ENCODE measurements at regions not wholly inside any gene's neighbourhood (a gene's known extent, or its start where the extent isn't known, plus 50 kb on each side); places are given as distances from the start of the nearest gene placed in this dataset.

DNA sequence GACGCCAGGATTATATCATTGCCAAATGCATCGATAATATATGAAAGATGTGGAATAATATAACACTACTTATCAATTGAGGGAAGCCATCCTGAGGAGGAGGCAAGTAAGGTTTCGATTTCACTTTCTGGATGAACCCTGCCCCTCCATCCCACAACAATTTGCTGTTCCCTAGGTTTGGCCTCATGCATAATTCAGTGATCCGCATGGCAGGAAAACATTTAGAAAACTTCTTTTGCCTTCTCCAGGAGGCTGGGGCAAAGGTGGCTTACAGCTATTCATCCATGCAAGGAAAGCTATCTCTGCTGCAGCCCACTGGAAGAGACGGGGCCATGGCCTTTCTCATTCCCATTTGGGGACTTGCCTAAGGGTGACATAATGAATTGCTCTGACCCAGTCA lies 489.4 kb upstream of the CADM1 start:
- Histone ChIP-seq H3K27me3 (no peaks in the 10 kb centered on the region), H3K9me3 (no peaks in the 10 kb centered on the region), H3K4me3 (no peak overlapping the region), H3K27ac (no peak overlapping the region), H3K4me1 (no peaks in the 10 kb centered on the region), H3K36me3 (no peaks in the 10 kb centered on the region)
- TF ChIP-seq POLR2A (IDR thresholded peaks at IDR 0.05): no peak
- TF ChIP-seq, protein P1, sequence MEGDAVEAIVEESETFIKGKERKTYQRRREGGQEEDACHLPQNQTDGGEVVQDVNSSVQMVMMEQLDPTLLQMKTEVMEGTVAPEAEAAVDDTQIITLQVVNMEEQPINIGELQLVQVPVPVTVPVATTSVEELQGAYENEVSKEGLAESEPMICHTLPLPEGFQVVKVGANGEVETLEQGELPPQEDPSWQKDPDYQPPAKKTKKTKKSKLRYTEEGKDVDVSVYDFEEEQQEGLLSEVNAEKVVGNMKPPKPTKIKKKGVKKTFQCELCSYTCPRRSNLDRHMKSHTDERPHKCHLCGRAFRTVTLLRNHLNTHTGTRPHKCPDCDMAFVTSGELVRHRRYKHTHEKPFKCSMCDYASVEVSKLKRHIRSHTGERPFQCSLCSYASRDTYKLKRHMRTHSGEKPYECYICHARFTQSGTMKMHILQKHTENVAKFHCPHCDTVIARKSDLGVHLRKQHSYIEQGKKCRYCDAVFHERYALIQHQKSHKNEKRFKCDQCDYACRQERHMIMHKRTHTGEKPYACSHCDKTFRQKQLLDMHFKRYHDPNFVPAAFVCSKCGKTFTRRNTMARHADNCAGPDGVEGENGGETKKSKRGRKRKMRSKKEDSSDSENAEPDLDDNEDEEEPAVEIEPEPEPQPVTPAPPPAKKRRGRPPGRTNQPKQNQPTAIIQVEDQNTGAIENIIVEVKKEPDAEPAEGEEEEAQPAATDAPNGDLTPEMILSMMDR (IDR thresholded peaks at IDR 0.05): no peak
- DNase-seq: no peak

DNA sequence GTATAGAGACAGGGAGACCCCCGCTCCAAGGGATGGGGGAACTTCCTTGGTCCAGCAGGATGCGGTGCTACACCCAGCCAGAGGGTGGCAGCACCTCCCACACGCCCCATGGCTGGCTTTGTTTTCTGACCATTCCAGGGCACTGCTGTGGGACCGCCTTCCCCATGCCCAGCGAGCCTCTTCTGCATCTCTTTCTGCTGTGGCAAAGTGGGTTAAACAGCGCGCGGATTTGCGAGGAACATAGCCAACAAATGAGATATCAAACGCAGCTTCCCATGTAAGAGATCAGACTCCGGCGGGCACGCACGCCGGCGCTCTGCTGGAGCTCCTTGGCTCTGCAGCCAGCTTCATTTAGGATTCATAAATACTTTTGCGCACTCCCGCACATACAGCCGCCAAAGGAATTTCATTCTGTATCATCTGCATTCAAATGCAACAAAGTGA lies 485.8 kb upstream of the CADM1 start:
- Histone ChIP-seq H3K4me1 (no peaks in the 10 kb centered on the region), H3K9me3 (no peaks in the 10 kb centered on the region), H3K27ac (no peak overlapping the region), H3K27me3 (no peaks in the 10 kb centered on the region), H3K36me3 (no peaks in the 10 kb centered on the region), H3K4me3 (peak overlapping the region in 2 of 4 donors; percentile 17 to 22)
- DNase-seq: no peak
- TF ChIP-seq POLR2A (IDR thresholded peaks at IDR 0.05): no peak
- TF ChIP-seq, protein P1 (IDR thresholded peaks at IDR 0.05): peak in 4 of 6 experiments; percentile 32 to 57 (median 46)

DNA sequence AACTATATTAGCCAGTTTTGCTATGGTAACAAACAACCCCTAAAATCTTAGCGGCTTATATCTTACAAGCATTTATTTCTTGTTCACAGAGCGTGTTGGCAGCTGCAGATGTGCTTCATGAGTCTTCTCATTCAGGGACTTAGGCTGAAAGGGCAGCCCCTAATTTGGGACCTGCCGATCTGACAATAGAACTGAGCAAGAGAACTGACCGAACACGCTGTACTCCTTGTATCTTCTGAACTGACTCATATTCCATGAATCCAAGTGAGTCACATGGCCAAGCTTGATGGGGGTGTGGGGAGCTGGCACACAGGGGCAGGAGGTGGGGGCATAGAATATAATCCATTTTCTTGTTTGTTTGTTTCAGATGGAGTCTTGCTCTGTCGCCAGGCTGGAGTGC lies 481.7 kb upstream of the CADM1 start:
- Histone ChIP-seq H3K4me3 (no peak overlapping the region), H3K4me1 (no peaks in the 10 kb centered on the region), H3K36me3 (no peaks in the 10 kb centered on the region), H3K27me3 (no peaks in the 10 kb centered on the region), H3K27ac (no peak overlapping the region), H3K9me3 (no peaks in the 10 kb centered on the region)
- DNase-seq: no peak
- TF ChIP-seq POLR2A (IDR thresholded peaks at IDR 0.05): no peak
- TF ChIP-seq, protein P1 (IDR thresholded peaks at IDR 0.05): no peak

DNA sequence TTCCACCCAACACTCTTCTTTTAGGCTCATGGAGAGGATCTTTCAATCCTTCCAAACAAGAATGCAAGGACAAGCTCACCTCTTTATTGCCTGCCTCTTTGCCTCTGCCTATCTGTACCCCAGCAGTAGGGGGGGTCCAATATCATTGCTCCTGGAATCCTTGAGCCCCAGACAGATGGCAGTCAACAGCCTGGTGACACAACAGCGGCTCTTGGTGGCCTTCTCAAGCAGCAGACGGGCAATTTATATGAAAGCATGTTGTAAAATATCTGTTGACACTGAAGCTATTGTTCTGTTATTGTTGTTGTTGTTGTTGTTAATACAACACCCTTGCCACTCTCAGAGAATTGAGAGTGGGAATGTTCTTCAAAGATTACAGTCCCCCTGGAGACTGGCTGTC lies 480.0 kb upstream of the CADM1 start:
- DNase-seq: no peak
- Histone ChIP-seq H3K27ac (no peak overlapping the region), H3K9me3 (no peaks in the 10 kb centered on the region), H3K27me3 (no peaks in the 10 kb centered on the region), H3K36me3 (no peaks in the 10 kb centered on the region), H3K4me3 (no peak overlapping the region), H3K4me1 (no peaks in the 10 kb centered on the region)
- TF ChIP-seq, protein P1 (IDR thresholded peaks at IDR 0.05): no peak
- no peak for TF ChIP-seq POLR2A (IDR thresholded peaks at IDR 0.05)

DNA sequence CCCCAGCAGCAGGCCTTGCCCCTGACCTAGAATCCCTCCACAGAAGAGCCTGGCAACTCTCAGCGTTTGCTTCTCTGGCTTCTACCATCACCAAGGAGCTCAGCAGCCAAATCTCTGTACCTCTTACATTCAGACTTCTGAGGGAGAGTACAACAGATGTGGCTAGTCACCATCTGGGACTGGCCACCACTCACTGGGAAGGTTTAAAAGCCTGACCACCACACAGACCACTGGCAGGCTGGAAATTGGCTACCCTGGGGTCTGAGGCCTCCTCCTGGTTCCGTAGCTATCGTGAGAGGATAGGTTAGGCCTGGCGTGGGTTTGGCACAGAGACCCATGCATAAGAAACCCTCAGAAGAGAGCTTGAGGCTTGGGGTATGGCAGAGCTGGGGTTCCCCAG lies 478.5 kb upstream of the CADM1 start:
- no peak overlapping the region for H3K27ac ChIP-seq
- H3K27me3 ChIP-seq: no peaks in the 10 kb centered on the region
- TF ChIP-seq POLR2A (IDR thresholded peaks at IDR 0.05): no peak
- TF ChIP-seq, protein P1 (IDR thresholded peaks at IDR 0.05): no peak
- H3K4me1 ChIP-seq: no peaks in the 10 kb centered on the region
- H3K9me3 ChIP-seq: no peaks in the 10 kb centered on the region
- DNase-seq: no peak
- H3K36me3 ChIP-seq: no peaks in the 10 kb centered on the region
- H3K4me3 ChIP-seq: no peak overlapping the region
